Activated B cell treated with CpG ODN at 0.5 μM for 24 hours (primary cell): ENCODE measurements at regions not wholly inside any gene's neighbourhood (a gene's known extent, or its start where the extent isn't known, plus 50 kb on each side); places are given as distances from the start of the nearest gene placed in this dataset.

Source experiments
- ATAC-seq: fragments of 200-7000 bp; cut with Tn5 transposase; one replicate; pipeline ENCODE4 v1.10.0; 2021; ENCODE audit warnings: low read depth, mild to moderate bottlenecking, moderate library complexity
- CTCF ChIA-PET: fragments of 350-600 bp; sonication (Branson Sonifier 250); formaldehyde crosslinking; loops from one replicate; lab custom pipeline; 2021; ENCODE audit warnings: antibody characterized with exemption; lab: Charles Lee
- POLR2A ChIA-PET: fragments of 350-600 bp; sonication (Branson Sonifier 250); formaldehyde crosslinking; loops from one replicate; lab custom pipeline; 2021; ENCODE audit warnings: antibody characterized with exemption; lab: Charles Lee
- DNase-seq: peaks from one replicate; pipeline ENCODE4 v3.0.0; 2022
- H3K27ac Mint-ChIP-seq: one replicate; pipeline ENCODE4 v1.8.0; 2020; ENCODE audit warnings: mixed read lengths
- H3K27me3 Mint-ChIP-seq: one replicate; pipeline ENCODE4 v1.8.0; 2021; ENCODE audit warnings: mixed read lengths
- H3K36me3 Mint-ChIP-seq: one replicate; pipeline ENCODE4 v1.8.0; 2021; ENCODE audit warnings: low read depth, mixed read lengths
- H3K4me1 Mint-ChIP-seq: one replicate; pipeline ENCODE4 v1.8.0; 2021; ENCODE audit warnings: mixed read lengths
- H3K4me3 Mint-ChIP-seq: one replicate; pipeline ENCODE4 v1.8.0; 2020; ENCODE audit warnings: mild to moderate bottlenecking, mixed read lengths
- H3K9me3 Mint-ChIP-seq: one replicate; pipeline ENCODE4 v1.8.0; 2020; ENCODE audit warnings: mixed read lengths
- intact Hi-C: fragments of 100-400 bp; cut with micrococcal nuclease; formaldehyde crosslinking; loops from one replicate; pipeline ENCODE4 v1.15.1; 2024
- TF ChIP-seq, protein P1 (sequence below): fragments of 200-600 bp; IDR thresholded peaks from one replicate; pipeline ENCODE4 v1.8.0; 2022; ENCODE audit warnings: antibody characterized with exemption, mild to moderate bottlenecking

DNA sequence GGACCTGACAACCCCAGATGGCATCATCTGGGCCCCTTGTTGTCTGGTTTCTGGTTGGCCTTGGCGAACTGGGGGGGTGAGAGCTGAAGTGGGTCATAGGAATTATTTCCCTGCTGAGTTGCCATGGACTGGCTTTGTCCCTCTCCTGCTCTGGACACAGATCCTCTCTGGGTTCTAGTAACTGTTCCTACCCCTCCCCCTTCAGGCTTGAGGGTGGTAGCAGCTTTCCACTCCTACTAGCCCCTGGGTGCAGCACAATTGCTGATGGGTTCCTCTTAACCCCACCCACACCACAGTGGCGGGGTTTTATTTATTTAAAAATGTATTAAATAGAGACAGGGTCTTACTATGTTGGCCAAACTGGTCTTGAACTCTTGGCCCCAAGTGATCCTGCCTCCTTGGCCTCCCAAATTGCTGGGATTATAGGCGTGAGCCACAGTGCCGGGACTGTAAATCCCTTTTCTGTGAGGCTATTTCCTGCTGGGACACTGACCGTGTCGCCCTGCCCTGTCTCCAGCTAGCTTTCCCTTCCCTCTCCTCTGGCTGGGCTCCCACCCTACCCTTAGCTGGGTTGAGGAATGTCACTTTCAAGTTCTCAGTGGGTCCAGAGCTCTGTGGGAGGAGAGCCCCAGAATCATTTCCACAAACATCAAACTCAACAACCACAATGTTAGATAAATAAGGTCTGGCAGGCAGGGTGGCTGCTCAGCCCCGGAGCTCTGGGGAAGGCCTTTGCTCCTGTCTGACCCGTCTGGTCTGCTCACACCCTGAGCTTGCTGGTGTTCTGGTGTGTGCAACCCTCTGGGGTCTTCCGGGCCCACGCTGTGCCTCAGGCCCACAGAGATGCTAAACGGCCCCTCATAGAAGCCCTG is 112.7 kb upstream of the WNT4 start:
- no peak overlapping the region for H3K4me3 Mint-ChIP-seq
- POLR2A ChIA-PET, result no interaction called here
- no peak overlapping the region for H3K27ac Mint-ChIP-seq
- peaks cover 10% of the 10 kb centered on the region for H3K27me3 Mint-ChIP-seq
- no peaks in the 10 kb centered on the region for H3K9me3 Mint-ChIP-seq
- CTCF ChIA-PET, result interaction anchor here (1.0 kb wide), 1 partner anchor 20 kb away, joined by 3 read pairs; no protein-coding TSS in a partner anchor
- intact Hi-C loops, result no loop called here
- no peaks in the 10 kb centered on the region for H3K4me1 Mint-ChIP-seq
- no peaks in the 10 kb centered on the region for H3K36me3 Mint-ChIP-seq
- TF ChIP-seq, protein P1, sequence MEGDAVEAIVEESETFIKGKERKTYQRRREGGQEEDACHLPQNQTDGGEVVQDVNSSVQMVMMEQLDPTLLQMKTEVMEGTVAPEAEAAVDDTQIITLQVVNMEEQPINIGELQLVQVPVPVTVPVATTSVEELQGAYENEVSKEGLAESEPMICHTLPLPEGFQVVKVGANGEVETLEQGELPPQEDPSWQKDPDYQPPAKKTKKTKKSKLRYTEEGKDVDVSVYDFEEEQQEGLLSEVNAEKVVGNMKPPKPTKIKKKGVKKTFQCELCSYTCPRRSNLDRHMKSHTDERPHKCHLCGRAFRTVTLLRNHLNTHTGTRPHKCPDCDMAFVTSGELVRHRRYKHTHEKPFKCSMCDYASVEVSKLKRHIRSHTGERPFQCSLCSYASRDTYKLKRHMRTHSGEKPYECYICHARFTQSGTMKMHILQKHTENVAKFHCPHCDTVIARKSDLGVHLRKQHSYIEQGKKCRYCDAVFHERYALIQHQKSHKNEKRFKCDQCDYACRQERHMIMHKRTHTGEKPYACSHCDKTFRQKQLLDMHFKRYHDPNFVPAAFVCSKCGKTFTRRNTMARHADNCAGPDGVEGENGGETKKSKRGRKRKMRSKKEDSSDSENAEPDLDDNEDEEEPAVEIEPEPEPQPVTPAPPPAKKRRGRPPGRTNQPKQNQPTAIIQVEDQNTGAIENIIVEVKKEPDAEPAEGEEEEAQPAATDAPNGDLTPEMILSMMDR, result no peak
- ATAC-seq (no peak), DNase-seq (no peak)

DNA sequence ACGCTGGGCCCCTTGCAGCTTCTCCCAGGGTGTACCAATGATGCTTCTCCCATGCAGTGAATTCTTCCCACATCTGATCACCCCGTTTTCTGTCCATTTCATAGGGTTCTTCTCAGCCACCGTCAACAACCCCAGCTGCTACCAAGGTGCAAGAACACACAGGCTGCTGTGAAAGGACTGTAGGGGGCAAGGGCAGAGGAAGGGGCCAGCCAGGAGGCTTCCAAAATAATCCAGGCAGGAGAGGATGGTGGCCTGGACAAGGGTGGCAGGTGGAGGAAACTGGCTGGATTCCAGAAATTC is 113.3 kb upstream of the WNT4 start:
- POLR2A ChIA-PET, result no interaction called here
- intact Hi-C loops, result no loop called here
- no peak for ATAC-seq
- Mint-ChIP-seq H3K27ac (no peak overlapping the region), H3K27me3 (peaks cover 10% of the 10 kb centered on the region), H3K4me3 (no peak overlapping the region), H3K4me1 (no peaks in the 10 kb centered on the region), H3K36me3 (no peaks in the 10 kb centered on the region), H3K9me3 (no peaks in the 10 kb centered on the region)
- no peak for DNase-seq
- TF ChIP-seq, protein P1, result no peak
- CTCF ChIA-PET, result interaction anchor here (1.0 kb wide), 1 partner anchor 19 kb away, joined by 3 read pairs; no protein-coding TSS in a partner anchor

DNA sequence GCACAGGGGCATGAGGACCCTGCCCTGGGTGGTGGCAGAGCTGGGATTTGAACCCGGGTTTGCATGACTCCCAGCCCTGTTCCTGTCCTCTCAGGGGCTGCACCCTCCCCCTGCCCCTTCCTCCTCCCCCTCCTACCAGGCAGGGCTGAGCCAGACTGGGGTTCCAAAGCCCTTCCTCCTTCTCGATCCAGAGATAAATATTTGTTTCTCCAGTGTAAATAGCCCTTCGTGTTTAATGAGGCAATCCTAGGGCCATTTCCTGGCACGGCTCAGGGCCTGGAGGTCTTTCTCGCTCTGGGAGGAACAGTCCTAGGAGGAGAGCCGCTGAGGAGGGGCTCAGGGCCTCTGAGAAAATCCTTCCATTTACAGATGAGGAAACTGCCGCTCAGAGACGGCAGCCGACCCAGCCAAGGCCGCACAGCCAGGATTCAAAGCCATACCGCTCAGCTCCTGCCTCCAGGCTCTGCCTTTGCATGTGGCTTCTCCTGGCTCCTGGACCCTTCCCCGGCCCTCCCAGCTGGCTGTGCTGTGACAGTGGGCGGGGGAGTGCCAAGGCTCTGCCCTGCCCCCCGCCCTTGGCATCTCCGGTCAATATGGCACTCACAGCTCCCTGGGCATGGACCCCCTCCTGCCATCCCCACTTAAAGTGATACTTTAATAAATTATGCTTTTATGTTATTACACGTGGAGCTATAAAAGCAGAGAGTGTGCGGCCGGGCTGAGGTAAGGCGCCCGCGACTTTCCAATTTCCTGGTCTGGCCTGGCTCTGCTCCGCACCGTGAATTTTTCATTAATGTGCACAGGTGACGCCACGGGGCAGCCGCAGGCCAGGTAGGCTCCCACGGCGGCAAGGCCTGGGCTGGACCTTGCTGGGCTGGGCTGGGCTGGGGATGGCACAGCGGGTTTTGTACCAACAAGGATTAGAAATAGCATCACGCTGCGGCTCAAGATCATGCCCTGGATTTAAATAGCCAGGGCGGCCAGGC is 114.7 kb upstream of the WNT4 start:
- TF ChIP-seq, protein P1, result no peak
- ChIA-PET CTCF (no interaction called here), POLR2A (no interaction called here)
- ATAC-seq, result no peak
- Mint-ChIP-seq H3K27me3 (peaks cover 7% of the 10 kb centered on the region), H3K27ac (no peak overlapping the region), H3K36me3 (no peaks in the 10 kb centered on the region), H3K4me3 (no peak overlapping the region), H3K9me3 (no peaks in the 10 kb centered on the region), H3K4me1 (peaks cover 5% of the 10 kb centered on the region)
- intact Hi-C loops, result no loop called here
- DNase-seq, result no peak

DNA sequence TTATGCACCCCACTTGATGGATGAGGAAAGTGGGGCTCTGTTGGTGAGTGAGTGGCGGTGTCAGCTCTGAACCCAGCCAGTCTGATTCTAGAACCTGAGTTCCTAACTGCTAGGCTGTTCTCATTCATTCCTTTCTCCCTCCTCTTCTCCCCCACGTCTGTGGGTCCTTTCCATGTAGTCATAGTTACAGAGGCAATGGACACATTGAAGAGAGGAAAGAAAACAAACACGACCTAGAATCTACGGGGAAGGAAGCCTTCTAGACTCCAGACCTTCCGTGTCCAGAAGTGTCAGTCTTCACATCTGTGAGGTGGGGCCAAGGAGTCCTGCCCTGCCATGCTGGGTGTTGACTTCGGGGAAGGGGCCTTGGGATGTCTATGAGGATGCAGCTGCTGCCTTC is 115.8 kb upstream of the WNT4 start:
- intact Hi-C loops, result no loop called here
- no peaks in the 10 kb centered on the region for H3K36me3 Mint-ChIP-seq
- DNase-seq, result no peak
- ChIA-PET POLR2A (no interaction called here), CTCF (no interaction called here)
- no peak overlapping the region for H3K27ac Mint-ChIP-seq
- H3K27me3 Mint-ChIP-seq, result peaks cover 3% of the 10 kb centered on the region
- no peak for ATAC-seq
- TF ChIP-seq, protein P1, result no peak
- H3K4me1 Mint-ChIP-seq, result peaks cover 8% of the 10 kb centered on the region
- H3K9me3 Mint-ChIP-seq, result no peaks in the 10 kb centered on the region
- no peak overlapping the region for H3K4me3 Mint-ChIP-seq
